HEK293 (cell line): ENCODE measurements at regions not wholly inside any gene's neighbourhood (a gene's known extent, or its start where the extent isn't known, plus 50 kb on each side); places are given as distances from the start of the nearest gene placed in this dataset.

Experiments used
- CTCF ChIA-PET: fragments of 350-600 bp; formaldehyde crosslinking; extraction: SDS; loops from one replicate; lab custom pipeline; 2021; ENCODE audit warnings: antibody characterized with exemption; lab: Yijun Ruan, JAX
- POLR2A ChIA-PET: fragments of 300-600 bp; formaldehyde crosslinking; extraction: SDS; loops from one replicate; lab custom pipeline; 2020; ENCODE audit warnings: antibody characterized with exemption, inconsistent platforms; lab: Yijun Ruan, JAX
- H3K27ac ChIP-seq: fragments of 200-500 bp; sonication (Bioruptor generic); 2 replicates; pipeline ENCODE4 v1.5.1; 2014; ENCODE audit warnings: low read depth, low read length, control low read depth, inconsistent platforms; ENCODE audit errors: extremely low read depth
- H3K36me3 ChIP-seq, 2 experiments: fragments of 200-500 bp in 1 of 2; sonication (Bioruptor generic) in 1 of 2; 1 replicate in 1 of 2; 2 replicates in 1 of 2; pipeline ENCODE4 v1.5.1; 2014 to 2017; ENCODE audit warnings: inconsistent platforms in 2 of 2, low read length in 2 of 2; ENCODE audit not compliant: control insufficient read depth in 2 of 2, insufficient read depth in 1 of 2
- H3K4me1 ChIP-seq: fragments of 200-500 bp; sonication (Bioruptor generic); 2 replicates; pipeline ENCODE4 v1.5.1; 2014; ENCODE audit warnings: mild to moderate bottlenecking, low read length, inconsistent platforms; ENCODE audit not compliant: control insufficient read depth, insufficient read depth
- H3K4me3 ChIP-seq: 2 replicates; pipeline ENCODE4 v1.5.1; 2011; ENCODE audit warnings: low read depth, mild to moderate bottlenecking, control low read depth, low read length, moderate library complexity
- H3K9me3 ChIP-seq: fragments of 200-500 bp; sonication (Bioruptor generic); 2 replicates; pipeline ENCODE4 v1.5.1; 2014; ENCODE audit warnings: low read depth, low read length, inconsistent platforms; ENCODE audit not compliant: control insufficient read depth, insufficient read depth
- ATF2 ChIP-seq: fragments of 450-650 bp; formaldehyde crosslinking; IDR thresholded peaks from 2 replicates; pipeline ENCODE4 v1.5.1; 2016; ENCODE audit warnings: missing biosample characterization, missing genetic modification characterization, low read depth
- INSM2 ChIP-seq: fragments of 450-650 bp; formaldehyde crosslinking; IDR thresholded peaks from 2 replicates; pipeline ENCODE4 v1.5.1; 2016; ENCODE audit warnings: missing biosample characterization, missing genetic modification characterization
- PRDM10 ChIP-seq: fragments of 450-650 bp; formaldehyde crosslinking; IDR thresholded peaks from 2 replicates; pipeline ENCODE4 v1.5.1; 2016; ENCODE audit warnings: missing biosample characterization, missing genetic modification characterization
- SP3 ChIP-seq: fragments of 450-650 bp; formaldehyde crosslinking; IDR thresholded peaks from 2 replicates; pipeline ENCODE4 v1.5.1; 2016; ENCODE audit warnings: missing biosample characterization, missing genetic modification characterization
- SP7 ChIP-seq: fragments of 450-650 bp; formaldehyde crosslinking; IDR thresholded peaks from 2 replicates; pipeline ENCODE4 v1.5.1; 2016; ENCODE audit warnings: missing biosample characterization, missing genetic modification characterization
- YY2 ChIP-seq: fragments of 450-650 bp; formaldehyde crosslinking; IDR thresholded peaks from 2 replicates; pipeline ENCODE4 v1.5.1; 2016; ENCODE audit warnings: missing biosample characterization, missing genetic modification characterization
- ZEB2 ChIP-seq: fragments of 450-650 bp; formaldehyde crosslinking; IDR thresholded peaks from 2 replicates; pipeline ENCODE4 v1.5.1; 2016; ENCODE audit warnings: missing biosample characterization, missing genetic modification characterization
- ZFP41 ChIP-seq: fragments of 450-650 bp; formaldehyde crosslinking; IDR thresholded peaks from 2 replicates; pipeline ENCODE4 v1.5.1; 2016; ENCODE audit warnings: missing biosample characterization, missing genetic modification characterization, borderline replicate concordance
- ZNF155 ChIP-seq: fragments of 450-650 bp; formaldehyde crosslinking; IDR thresholded peaks from 2 replicates; pipeline ENCODE4 v1.5.1; 2016; ENCODE audit warnings: missing biosample characterization, missing genetic modification characterization
- ZNF175 ChIP-seq: fragments of 450-650 bp; formaldehyde crosslinking; IDR thresholded peaks from 2 replicates; pipeline ENCODE4 v1.5.1; 2016; ENCODE audit warnings: missing biosample characterization, missing genetic modification characterization
- ZNF184 ChIP-seq: fragments of 450-650 bp; IDR thresholded peaks from 2 replicates; pipeline ENCODE4 v1.5.1; 2018; ENCODE audit warnings: missing biosample characterization, mild to moderate bottlenecking, missing genetic modification characterization
- ZNF239 ChIP-seq: fragments of 450-650 bp; formaldehyde crosslinking; IDR thresholded peaks from 2 replicates; pipeline ENCODE4 v1.5.1; 2016; ENCODE audit warnings: missing biosample characterization, missing genetic modification characterization
- ZNF266 ChIP-seq: fragments of 450-650 bp; formaldehyde crosslinking; IDR thresholded peaks from 2 replicates; pipeline ENCODE4 v1.5.1; 2016; ENCODE audit warnings: missing biosample characterization, missing genetic modification characterization, low read depth
- ZNF335 ChIP-seq: fragments of 450-650 bp; formaldehyde crosslinking; conservative IDR thresholded peaks from 2 replicates; pipeline ENCODE4 v1.5.1; 2016; ENCODE audit warnings: missing biosample characterization, missing genetic modification characterization
- ZNF362 ChIP-seq: fragments of 450-650 bp; formaldehyde crosslinking; IDR thresholded peaks from 2 replicates; pipeline ENCODE4 v1.5.1; 2016; ENCODE audit warnings: missing biosample characterization, missing genetic modification characterization
- ZNF521 ChIP-seq: fragments of 450-650 bp; formaldehyde crosslinking; IDR thresholded peaks from 2 replicates; pipeline ENCODE4 v1.5.1; 2017; ENCODE audit warnings: missing biosample characterization, mild to moderate bottlenecking, missing genetic modification characterization
- ZNF623 ChIP-seq: fragments of 450-650 bp; formaldehyde crosslinking; IDR thresholded peaks from 2 replicates; pipeline ENCODE4 v1.5.1; 2016; ENCODE audit warnings: missing biosample characterization, missing genetic modification characterization
- ZNF645 ChIP-seq: fragments of 450-650 bp; formaldehyde crosslinking; IDR thresholded peaks from 2 replicates; pipeline ENCODE4; 2016; ENCODE audit warnings: missing biosample characterization, missing genetic modification characterization
- ZNF776 ChIP-seq: fragments of 450-650 bp; formaldehyde crosslinking; IDR thresholded peaks from 2 replicates; pipeline ENCODE4 v1.5.0; 2017; ENCODE audit warnings: missing biosample characterization, missing genetic modification characterization, borderline replicate concordance
- ZXDB ChIP-seq: fragments of 450-650 bp; formaldehyde crosslinking; IDR thresholded peaks from 2 replicates; pipeline ENCODE4 v1.5.1; 2016; ENCODE audit warnings: missing biosample characterization, missing genetic modification characterization

- TF ChIP-seq YY2 (tag by site-specific recombination) (no peak), ZNF521 (tag by site-specific recombination) (no peak)
Observed at GRCh38 chr9:115306865-115307264, 188.9 kb upstream of the TNC start (continued).

GRCh38 chr9:115313545-115313944 lies 195.6 kb upstream of the TNC start:
- Histone ChIP-seq H3K4me3 (no peak overlapping the region), H3K36me3 (no peaks in the 10 kb centered on the region), H3K9me3 (no peaks in the 10 kb centered on the region), H3K27ac (no peak overlapping the region)
- ChIA-PET CTCF (interaction anchor here (0.7 kb wide), 1 partner anchor 49 kb away, joined by 3 read pairs; no protein-coding TSS in a partner anchor), POLR2A (no interaction called here)
- no peak for TF ChIP-seq ZXDB (tag by site-specific recombination)
- no peak for TF ChIP-seq ZNF362 (tag by site-specific recombination)
- no peak for TF ChIP-seq ZNF266
- no peak for TF ChIP-seq ZNF184 (tag by site-specific recombination)
- no peak for TF ChIP-seq ZNF645 (tag by site-specific recombination)
- TF ChIP-seq ZFP41, result no peak
- TF ChIP-seq, all 188 proteins: peak for 0
- H3K4me1 ChIP-seq, result no peaks in the 10 kb centered on the region

GRCh38 chr9:115326461-115326860 lies 208.5 kb upstream of the TNC start:
- Histone ChIP-seq H3K36me3 (no peaks in the 10 kb centered on the region), H3K9me3 (no peaks in the 10 kb centered on the region), H3K27ac (no peak overlapping the region), H3K4me1 (no peaks in the 10 kb centered on the region), H3K4me3 (no peak overlapping the region)
- CTCF ChIA-PET, result interaction anchor here (0.7 to 0.8 kb wide), 2 partner anchors 39 to 103 kb away, joined by 3 to 6 read pairs; no protein-coding TSS in a partner anchor
- POLR2A ChIA-PET, result no interaction called here
- TF ChIP-seq ZNF155 (tag by site-specific recombination) (no peak), SP7 (no peak), ZNF239 (tag by site-specific recombination) (no peak), SP3 (tag by site-specific recombination) (no peak), ZNF623 (tag by site-specific recombination) (no peak), ATF2 (tag by site-specific recombination) (no peak), ZEB2 (no peak)

- ChIA-PET POLR2A (no interaction called here), CTCF (interaction anchor here (0.7 to 0.8 kb wide), 2 partner anchors 104 to 197 kb away, joined by 3 read pairs; no protein-coding TSS in a partner anchor)
- H3K27ac ChIP-seq, result no peak overlapping the region
- no peaks in the 10 kb centered on the region for H3K9me3 ChIP-seq
- no peak overlapping the region for H3K4me3 ChIP-seq
- no peaks in the 10 kb centered on the region for H3K36me3 ChIP-seq
- H3K4me1 ChIP-seq, result no peaks in the 10 kb centered on the region
- TF ChIP-seq ZNF155 (tag by site-specific recombination) (no peak), SP3 (tag by site-specific recombination) (no peak), INSM2 (no peak), ZNF335 (tag by site-specific recombination) (no peak), ZNF776 (tag by site-specific recombination) (no peak), PRDM10 (tag by site-specific recombination) (no peak), ZNF175 (tag by site-specific recombination) (no peak)
Observed at GRCh38 chr9:115327436-115328122, 209.6 kb upstream of the TNC start.
